ENCODE measurements at regions not wholly inside any gene's neighbourhood (a gene's known extent, or its start where the extent isn't known, plus 50 kb on each side); places are given as distances from the start of the nearest gene placed in this dataset.
"Not testable (repeated sequence)": the region's sequence is repeated elsewhere in the genome, so short reads cannot be mapped to it uniquely, and the experiment has no call there.

GRCh38 chr4:125262502-125262901 lies 52.3 kb upstream of the FAT4 start:
- POLR2A ChIA-PET: no interaction called here

GRCh38 chr4:125262079-125262478 lies 52.7 kb upstream of the FAT4 start:
- peaks cover 0 to 1% (median 0%) of the 10 kb centered on the region in 5 donors for H3K27me3 Mint-ChIP-seq
- H3K4me3 Mint-ChIP-seq: no peak overlapping the region
- H3K36me3 Mint-ChIP-seq: no peaks in the 10 kb centered on the region
- H3K9me3 Mint-ChIP-seq: peaks cover 0 to under 1% (median 0%) of the 10 kb centered on the region in 9 donors
- no peak for ATAC-seq
- H3K27ac Mint-ChIP-seq: no peak overlapping the region
- no peaks in the 10 kb centered on the region for H3K4me1 Mint-ChIP-seq
- no peak for DNase-seq
- POLR2A ChIA-PET: no interaction called here

More at GRCh38 chr4:125262502-125262901, 52.3 kb upstream of the FAT4 start:
- Mint-ChIP-seq H3K9me3 (peaks cover 0 to 5% (median 0%) of the 10 kb centered on the region in 9 donors), H3K36me3 (no peaks in the 10 kb centered on the region), H3K4me3 (no peak overlapping the region), H3K27ac (no peak overlapping the region), H3K4me1 (no peaks in the 10 kb centered on the region), H3K27me3 (peaks cover 0 to 1% (median 0%) of the 10 kb centered on the region in 5 donors)
- no peak for DNase-seq
- no peak for ATAC-seq

- POLR2A ChIA-PET: no interaction called here
- H3K27ac Mint-ChIP-seq: no peak overlapping the region
- H3K9me3 Mint-ChIP-seq: peaks cover 0 to 3% (median 0%) of the 10 kb centered on the region in 9 donors
- H3K27me3 Mint-ChIP-seq: no peaks in the 10 kb centered on the region
- H3K4me1 Mint-ChIP-seq: no peaks in the 10 kb centered on the region
- H3K4me3 Mint-ChIP-seq: no peak overlapping the region
- no peaks in the 10 kb centered on the region for H3K36me3 Mint-ChIP-seq
- ATAC-seq (no peak), DNase-seq (no peak)
These were observed 60.6 kb upstream of the FAT4 start for GRCh38 chr4:125254106-125254505.

- Mint-ChIP-seq H3K4me1 (no peaks in the 10 kb centered on the region), H3K27ac (no peak overlapping the region), H3K27me3 (peaks cover 0 to 1% (median 0%) of the 10 kb centered on the region in 5 donors), H3K36me3 (no peaks in the 10 kb centered on the region), H3K4me3 (no peak overlapping the region), H3K9me3 (peaks cover 0 to 7% (median 0%) of the 10 kb centered on the region in 9 donors)
- ATAC-seq (no peak), DNase-seq (no peak)
- POLR2A ChIA-PET: no interaction called here
These were observed 69.8 kb upstream of the FAT4 start for GRCh38 chr4:125244848-125245450.

- no peak overlapping the region for H3K4me3 Mint-ChIP-seq
- ATAC-seq: no peak
- H3K9me3 Mint-ChIP-seq: peaks cover 0 to 7% (median 0%) of the 10 kb centered on the region in 9 donors
- H3K27ac Mint-ChIP-seq: no peak overlapping the region
- DNase-seq: no peak
- H3K27me3 Mint-ChIP-seq: peaks cover 0 to 3% (median 0%) of the 10 kb centered on the region in 5 donors
- POLR2A ChIA-PET: no interaction called here
- no peaks in the 10 kb centered on the region for H3K36me3 Mint-ChIP-seq
- H3K4me1 Mint-ChIP-seq: no peaks in the 10 kb centered on the region
These were observed 70.9 kb upstream of the FAT4 start for GRCh38 chr4:125243789-125244397.

- Mint-ChIP-seq H3K4me1 (no peaks in the 10 kb centered on the region), H3K9me3 (no peaks in the 10 kb centered on the region), H3K27me3 (peaks cover 0 to 3% (median 0%) of the 10 kb centered on the region in 5 donors), H3K36me3 (no peaks in the 10 kb centered on the region), H3K27ac (no peak overlapping the region), H3K4me3 (no peak overlapping the region)
- POLR2A ChIA-PET: no interaction called here
- no peak for ATAC-seq
- DNase-seq: no peak
These were observed 78.8 kb upstream of the FAT4 start for GRCh38 chr4:125235971-125236370.

- Mint-ChIP-seq H3K4me3 (no peak overlapping the region), H3K27ac (no peak overlapping the region), H3K36me3 (no peaks in the 10 kb centered on the region), H3K27me3 (no peaks in the 10 kb centered on the region), H3K9me3 (peaks cover 0 to 4% (median 0%) of the 10 kb centered on the region in 9 donors), H3K4me1 (no peaks in the 10 kb centered on the region)
- DNase-seq (no peak), ATAC-seq (no peak)
- POLR2A ChIA-PET: no interaction called here
These were observed 83.1 kb upstream of the FAT4 start for GRCh38 chr4:125231661-125232060.

GRCh38 chr4:125229596-125230058 lies 85.1 kb upstream of the FAT4 start:
- Mint-ChIP-seq H3K4me3 (no peak overlapping the region), H3K36me3 (no peaks in the 10 kb centered on the region), H3K4me1 (no peaks in the 10 kb centered on the region), H3K9me3 (peaks cover 0 to 4% (median 0%) of the 10 kb centered on the region in 9 donors), H3K27me3 (no peaks in the 10 kb centered on the region), H3K27ac (no peak overlapping the region)
- no peak for ATAC-seq
- DNase-seq: peak in 1 of 10 donors; percentile 5
- POLR2A ChIA-PET: no interaction called here

GRCh38 chr4:125225806-125226205 lies 88.9 kb upstream of the FAT4 start:
- DNase-seq: no peak
- Mint-ChIP-seq H3K27ac (no peak overlapping the region), H3K36me3 (no peaks in the 10 kb centered on the region), H3K27me3 (no peaks in the 10 kb centered on the region), H3K4me1 (no peaks in the 10 kb centered on the region), H3K4me3 (no peak overlapping the region), H3K9me3 (peaks cover 0 to 4% (median 0%) of the 10 kb centered on the region in 9 donors)
- ATAC-seq: no peak
- POLR2A ChIA-PET: no interaction called here

- no peaks in the 10 kb centered on the region for H3K4me1 Mint-ChIP-seq
- no peak overlapping the region for H3K4me3 Mint-ChIP-seq
- no peaks in the 10 kb centered on the region for H3K36me3 Mint-ChIP-seq
- ATAC-seq (no peak), DNase-seq (no peak)
- H3K27ac Mint-ChIP-seq: no peak overlapping the region
- no peaks in the 10 kb centered on the region for H3K27me3 Mint-ChIP-seq
- H3K9me3 Mint-ChIP-seq: peaks cover 0 to 11% (median 2%) of the 10 kb centered on the region in 9 donors
- POLR2A ChIA-PET: no interaction called here
These were observed 114.2 kb upstream of the FAT4 start for GRCh38 chr4:125200556-125200955.

- no peak for ATAC-seq
- no peak for DNase-seq
- Mint-ChIP-seq H3K27me3 (no peaks in the 10 kb centered on the region), H3K9me3 (peaks cover 0 to 11% (median 2%) of the 10 kb centered on the region in 9 donors), H3K4me1 (no peaks in the 10 kb centered on the region), H3K27ac (no peak overlapping the region), H3K36me3 (no peaks in the 10 kb centered on the region), H3K4me3 (no peak overlapping the region)
- POLR2A ChIA-PET: no interaction called here
These were observed 115.8 kb upstream of the FAT4 start for GRCh38 chr4:125198916-125199315.

- DNase-seq, H3K27me3 Mint-ChIP-seq, H3K4me3 Mint-ChIP-seq, POLR2A ChIA-PET, H3K27ac Mint-ChIP-seq, H3K4me1 Mint-ChIP-seq, ATAC-seq, H3K36me3 Mint-ChIP-seq: not testable (repeated sequence)
- peaks cover 0 to 14% (median 0%) of the 10 kb centered on the region in 9 donors for H3K9me3 Mint-ChIP-seq
These were observed 122.8 kb upstream of the FAT4 start for GRCh38 chr4:125191874-125192459.

GRCh38 chr4:125191232-125191631 lies 123.5 kb upstream of the FAT4 start:
- H3K27ac Mint-ChIP-seq: no peak overlapping the region
- no peaks in the 10 kb centered on the region for H3K36me3 Mint-ChIP-seq
- POLR2A ChIA-PET: no interaction called here
- ATAC-seq (no peak), DNase-seq (no peak)
- no peaks in the 10 kb centered on the region for H3K4me1 Mint-ChIP-seq
- peaks cover 0 to 14% (median 0%) of the 10 kb centered on the region in 9 donors for H3K9me3 Mint-ChIP-seq
- no peaks in the 10 kb centered on the region for H3K27me3 Mint-ChIP-seq
- no peak overlapping the region for H3K4me3 Mint-ChIP-seq
